ENCODE measurements at regions not wholly inside any gene's neighbourhood (a gene's known extent, or its start where the extent isn't known, plus 50 kb on each side); places are given as distances from the start of the nearest gene placed in this dataset.

GRCh38 chr9:108674766-108675530 is 180.8 kb downstream of the ACTL7B start:
- DNase-seq: no peak

- DNase-seq: no peak
These were observed 182.4 kb downstream of the ACTL7B start for GRCh38 chr9:108673386-108673785.

DNA sequence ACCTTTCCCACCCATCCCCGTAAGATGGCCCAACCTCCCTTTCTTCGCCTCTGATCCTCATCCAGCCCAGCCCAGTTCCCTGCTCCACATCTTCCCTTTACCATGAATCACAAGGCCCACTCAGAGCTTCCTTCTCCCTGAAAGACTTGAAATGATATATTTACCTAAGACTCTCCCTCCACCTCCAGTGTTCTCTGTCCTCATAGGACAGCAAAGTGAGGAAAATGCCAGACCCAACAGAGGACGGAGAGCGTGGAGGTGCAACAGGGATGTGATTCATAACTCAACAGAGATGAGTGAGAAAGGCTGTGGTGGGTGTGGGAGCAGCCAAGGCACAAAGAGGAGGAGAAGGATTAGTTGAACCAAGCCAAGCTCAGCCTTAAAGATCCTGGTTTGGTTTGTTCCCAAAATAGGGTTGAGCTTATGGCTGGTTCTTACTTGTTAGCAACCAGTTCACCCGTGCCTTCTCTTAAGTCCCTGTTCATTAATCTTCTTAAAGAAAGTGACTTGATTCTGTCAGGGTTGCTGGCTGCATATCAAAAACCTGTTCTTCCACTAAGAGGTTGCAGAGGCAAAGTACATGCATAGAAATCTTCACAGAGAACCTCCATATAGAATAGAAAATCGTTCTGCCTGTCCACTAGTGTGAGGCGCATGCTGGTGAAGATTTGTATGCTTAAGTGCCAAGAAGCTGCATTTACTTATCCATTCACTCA is 183.2 kb downstream of the ACTL7B start:
- DNase-seq: no peak

GRCh38 chr9:108671794-108672193 is 184.0 kb downstream of the ACTL7B start:
- DNase-seq: no peak

DNA sequence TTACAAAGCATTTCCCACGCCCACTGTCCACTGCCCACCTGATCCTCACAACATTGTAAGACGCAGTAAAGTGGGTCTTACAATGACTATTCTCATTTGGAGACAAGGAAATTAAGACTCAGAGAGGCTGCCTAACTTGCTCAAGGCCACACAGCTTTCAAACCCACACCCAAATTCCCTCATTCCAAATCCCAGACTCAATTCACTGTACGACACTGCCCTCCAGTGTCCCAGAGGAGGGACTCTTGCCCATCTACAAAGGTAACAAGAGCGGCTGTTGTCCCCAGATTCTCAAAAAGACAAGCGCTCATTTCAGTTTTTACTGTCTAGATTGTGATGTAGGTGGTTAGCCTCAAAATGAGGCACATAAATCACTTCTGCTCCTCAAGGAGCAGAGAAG is 184.6 kb downstream of the ACTL7B start:
- DNase-seq: no peak

GRCh38 chr9:108668938-108669335 is 186.8 kb downstream of the ACTL7B start:
- DNase-seq: no peak

DNA sequence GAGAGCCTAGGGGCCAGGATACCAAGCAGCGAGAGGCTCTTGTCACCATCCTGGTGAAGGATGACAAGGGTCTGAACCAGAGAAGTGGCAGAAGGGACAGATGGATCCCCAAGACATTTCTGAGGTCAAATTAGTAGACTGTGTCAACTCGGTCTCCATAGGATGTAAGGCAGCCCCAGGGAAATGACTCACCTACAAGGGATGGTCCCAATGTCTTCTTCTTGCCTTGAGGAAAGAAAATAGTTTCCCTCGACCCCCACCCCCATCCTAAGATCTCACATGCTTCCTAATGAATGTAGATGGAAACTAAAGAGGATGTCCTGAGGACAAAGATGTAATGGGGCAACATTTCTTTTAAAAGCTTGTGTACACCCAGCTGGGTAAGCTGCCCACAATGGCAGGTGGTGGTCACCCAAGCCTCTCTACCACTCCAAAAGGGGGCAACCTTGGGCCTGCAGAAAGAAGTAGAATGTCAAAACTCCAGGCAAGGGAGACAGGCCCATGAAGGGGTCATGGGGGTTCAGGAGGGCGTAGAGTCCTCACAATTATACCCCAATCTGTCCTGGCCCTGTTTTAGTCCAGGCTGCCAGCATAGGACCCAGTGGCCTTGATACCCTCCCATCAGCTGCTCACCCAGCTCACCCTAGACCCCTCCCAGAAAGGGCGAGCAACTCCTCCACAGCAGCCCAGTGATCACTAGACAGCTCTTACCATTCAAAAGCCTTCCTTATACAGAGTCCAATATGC is 187.4 kb downstream of the ACTL7B start:
- DNase-seq: no peak

GRCh38 chr9:108666240-108666784 is 189.5 kb downstream of the ACTL7B start:
- no peak for DNase-seq

- no peak for DNase-seq
These were observed 190.1 kb downstream of the ACTL7B start for GRCh38 chr9:108665521-108666239.

- DNase-seq: no peak
These were observed 191.2 kb downstream of the ACTL7B start for GRCh38 chr9:108664309-108665255.

- DNase-seq: no peak
These were observed 192.4 kb downstream of the ACTL7B start for GRCh38 chr9:108663422-108663821.

DNA sequence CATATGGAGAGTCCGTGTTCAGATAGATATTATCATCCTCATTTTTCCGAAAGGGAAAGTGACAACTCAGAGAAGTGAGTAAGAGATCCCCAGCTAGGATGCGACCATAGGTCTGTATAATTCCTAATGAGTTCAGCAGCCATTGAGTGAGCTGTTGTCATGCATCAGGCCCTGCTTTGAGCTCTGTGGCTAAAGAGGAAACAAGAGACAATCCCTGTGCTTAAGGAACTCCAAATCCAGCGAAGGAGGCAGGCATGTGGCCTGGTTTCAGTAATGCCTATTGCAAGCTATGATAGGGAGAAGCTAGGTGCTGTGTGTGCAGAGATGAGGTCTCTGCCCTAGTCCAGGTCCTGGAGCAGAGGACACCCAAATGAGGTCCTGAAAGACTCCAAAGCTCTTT is 192.8 kb downstream of the ACTL7B start:
- no peak for DNase-seq

DNA sequence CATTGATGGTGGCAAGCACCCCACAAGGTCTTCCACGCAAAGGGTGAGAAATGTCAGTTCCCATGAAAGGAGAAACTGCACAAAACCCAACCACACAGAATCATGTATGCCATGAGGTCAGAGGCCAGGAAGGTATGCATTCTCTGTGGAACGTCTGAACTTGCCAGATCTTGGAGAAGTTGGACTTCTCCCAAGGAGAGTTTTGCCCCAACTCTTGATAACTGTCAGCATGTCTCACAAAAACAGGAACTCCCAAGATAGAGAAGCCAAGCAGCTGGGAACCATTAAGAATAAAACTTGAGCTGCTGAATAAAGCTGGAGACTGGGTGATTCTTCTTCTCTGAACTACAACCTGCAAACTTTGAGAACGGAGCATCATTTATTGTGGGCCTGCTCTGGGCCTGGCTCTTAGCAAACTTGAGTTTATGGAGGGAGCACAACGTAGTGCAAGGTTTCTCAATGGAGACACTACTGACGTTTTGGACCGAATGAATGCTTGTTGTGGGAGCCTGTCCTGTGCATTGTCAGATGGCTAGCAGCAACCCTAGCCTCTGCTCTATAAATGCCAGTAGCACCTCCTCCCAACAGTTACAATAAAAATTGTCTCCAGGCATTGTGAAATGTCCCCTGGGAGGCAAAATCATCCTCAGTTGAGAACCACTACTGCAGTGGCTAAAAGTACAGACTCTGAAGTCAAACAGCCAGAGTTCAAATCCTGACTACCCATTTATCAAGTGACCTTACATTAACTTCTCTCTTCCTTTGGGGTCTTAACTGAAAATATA is 193.5 kb downstream of the ACTL7B start:
- DNase-seq: no peak

DNA sequence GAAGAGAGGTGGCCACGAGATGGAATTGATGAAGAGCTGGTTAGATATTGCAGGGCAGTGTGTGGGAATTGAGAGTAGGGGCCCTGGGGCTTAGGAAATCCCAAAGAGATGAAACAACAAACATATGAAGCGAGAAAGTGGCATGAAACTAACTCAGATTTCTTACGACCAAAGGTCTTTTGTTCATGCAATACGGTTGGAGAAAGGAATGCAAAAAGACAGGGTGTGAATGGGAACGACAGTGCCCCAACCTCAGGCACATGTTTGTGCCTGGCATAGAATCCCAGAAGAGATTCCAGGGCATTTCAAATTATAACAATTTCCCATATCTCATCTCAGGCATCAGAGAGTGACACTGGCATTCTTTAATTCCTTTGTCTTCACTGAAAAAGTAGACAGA is 199.2 kb downstream of the ACTL7B start:
- DNase-seq: no peak

- no peak for DNase-seq
These were observed 200.0 kb downstream of the ACTL7B start for GRCh38 chr9:108655818-108656217.

GRCh38 chr9:108654566-108654965 is 201.2 kb downstream of the ACTL7B start:
- DNase-seq: no peak

DNA sequence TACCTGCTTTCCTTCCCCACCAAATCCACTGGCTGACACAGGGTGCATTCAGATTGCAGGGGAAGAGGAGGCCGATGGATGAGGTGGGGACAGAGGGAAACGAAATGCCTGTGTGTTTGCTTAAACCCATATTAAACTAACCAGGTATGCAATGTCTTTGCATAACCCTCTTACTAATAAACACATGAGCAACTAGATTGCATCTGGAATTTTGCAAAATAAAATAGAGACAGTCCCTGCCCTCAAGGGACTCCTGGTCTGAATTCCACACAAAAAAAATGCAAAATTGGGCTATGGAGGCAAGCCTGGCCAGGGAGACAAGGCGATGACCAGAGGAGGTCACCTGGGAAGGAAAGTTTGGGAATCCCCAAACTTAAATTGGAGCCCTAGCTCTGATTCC is 202.9 kb downstream of the ACTL7B start:
- no peak for DNase-seq

GRCh38 chr9:108650826-108651225 is 205.0 kb downstream of the ACTL7B start:
- no peak for DNase-seq

- no peak for DNase-seq
These were observed 210.3 kb downstream of the ACTL7B start for GRCh38 chr9:108645520-108645919.

GRCh38 chr9:108643731-108644510 is 211.9 kb downstream of the ACTL7B start:
- no peak for DNase-seq
